CD4-positive, alpha-beta T cell treated with Interleukin-6 at 100 ng/mL for 8 hours (primary cell): ENCODE measurements at regions not wholly inside any gene's neighbourhood (a gene's known extent, or its start where the extent isn't known, plus 50 kb on each side); places are given as distances from the start of the nearest gene placed in this dataset.
"Not testable (repeated sequence)": the region's sequence is repeated elsewhere in the genome, so short reads cannot be mapped to it uniquely, and the experiment has no call there.

ENCODE experiments used
- DNase-seq: peaks from one replicate; pipeline ENCODE4 v3.0.0-alpha.2; 2020; ENCODE audit warnings: mixed read lengths, low spot score

DNA sequence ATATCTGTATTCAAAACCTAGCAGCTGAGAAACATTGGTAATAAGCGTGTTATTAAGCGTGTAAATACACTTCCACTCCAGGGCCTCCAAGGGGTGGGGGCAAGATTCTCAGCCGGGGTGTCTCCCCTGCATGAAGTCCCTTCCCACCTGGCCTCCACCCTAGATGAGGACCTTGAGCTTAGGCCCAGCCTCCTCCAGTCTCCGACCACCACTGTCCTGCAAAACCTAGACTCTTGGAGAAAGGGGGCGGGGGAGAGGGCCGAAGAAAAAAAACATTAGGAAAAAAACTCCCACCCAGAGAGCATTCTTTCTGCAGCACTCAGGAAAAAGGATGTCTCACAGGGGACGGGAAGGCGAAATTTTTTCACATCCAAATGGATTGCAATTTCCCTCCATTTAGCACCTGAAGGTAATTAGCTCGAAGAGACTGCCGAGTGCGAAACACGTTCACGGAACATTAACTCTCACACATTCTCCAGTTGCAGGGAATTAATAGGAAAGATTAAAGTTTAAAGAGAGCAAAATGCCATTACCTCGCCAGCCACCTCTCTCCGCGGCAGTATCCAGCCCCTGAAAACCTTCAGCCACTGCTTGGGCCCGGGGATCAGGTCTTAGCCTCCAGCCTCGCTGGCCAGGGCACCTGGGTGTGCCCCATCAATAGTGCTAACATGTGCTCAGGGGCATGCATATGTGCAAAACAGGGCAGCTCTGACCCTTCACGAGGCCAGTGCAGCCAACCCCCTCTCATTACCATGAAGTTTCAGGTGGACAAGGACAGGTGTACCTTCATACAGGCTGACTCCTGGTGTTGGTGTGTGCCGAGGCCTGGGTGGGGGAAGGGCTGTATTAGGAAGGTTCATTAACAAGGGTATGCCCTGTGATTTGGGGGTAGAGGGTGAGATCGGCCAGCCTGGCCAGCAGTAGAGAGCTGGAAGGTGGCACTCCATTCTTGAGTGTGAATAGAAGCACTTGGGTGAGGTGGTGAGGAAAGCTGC lies 77.2 kb downstream of the HIF1AN start:
- no peak for DNase-seq

- no peak for DNase-seq
These were observed 78.1 kb downstream of the HIF1AN start for GRCh38 chr10:100613846-100614245.

GRCh38 chr10:100614429-100615095 lies 78.8 kb downstream of the HIF1AN start:
- DNase-seq, result no peak

GRCh38 chr10:100615241-100615640 lies 79.5 kb downstream of the HIF1AN start:
- no peak for DNase-seq

DNA sequence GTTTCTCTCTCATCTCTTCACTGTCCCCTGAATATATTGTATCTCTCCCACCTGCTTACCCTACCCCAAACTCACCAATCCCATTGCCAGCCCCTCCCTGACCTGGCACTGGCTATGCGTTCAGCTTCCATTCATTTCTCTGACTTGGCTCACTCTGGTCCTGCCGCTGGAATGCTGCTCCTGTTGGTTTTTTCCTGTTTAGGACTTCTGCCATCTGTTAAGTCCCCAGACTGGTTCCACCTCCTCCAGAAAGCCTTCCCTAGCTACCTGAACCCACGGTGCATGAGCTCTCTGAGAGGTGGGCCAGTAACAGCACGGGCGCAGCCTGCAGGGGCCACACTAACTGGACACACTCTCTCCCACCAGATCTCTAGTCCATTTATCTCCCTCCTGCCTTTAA lies 80.2 kb downstream of the HIF1AN start:
- no peak for DNase-seq

DNA sequence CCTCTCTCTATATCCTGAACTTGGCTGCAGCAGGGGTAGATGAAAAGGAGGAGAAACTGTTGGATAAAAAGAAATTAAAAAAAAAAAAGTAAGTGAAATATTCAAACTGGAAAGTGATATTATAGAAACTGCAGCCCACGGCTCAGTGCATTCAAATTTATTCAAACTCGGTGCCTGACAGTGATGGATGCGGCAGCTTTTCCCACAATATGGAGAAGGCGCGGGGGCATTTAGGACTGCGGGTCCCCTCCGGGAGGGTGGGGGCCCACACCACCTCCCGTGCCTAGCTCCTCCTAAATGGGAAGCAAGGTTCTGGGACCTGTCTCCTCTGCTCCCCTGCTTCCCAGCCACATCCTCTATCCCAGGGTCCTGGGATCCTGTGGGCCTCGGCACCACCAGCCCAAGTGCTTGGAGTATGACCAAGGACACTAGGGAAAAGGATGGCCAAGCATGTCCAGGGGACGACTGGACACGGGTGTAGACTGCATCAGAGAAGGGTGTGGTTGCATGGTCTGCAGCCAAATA lies 82.4 kb downstream of the HIF1AN start:
- no peak for DNase-seq

- DNase-seq, result no peak
These were observed 83.0 kb downstream of the HIF1AN start for GRCh38 chr10:100618632-100619255.

DNA sequence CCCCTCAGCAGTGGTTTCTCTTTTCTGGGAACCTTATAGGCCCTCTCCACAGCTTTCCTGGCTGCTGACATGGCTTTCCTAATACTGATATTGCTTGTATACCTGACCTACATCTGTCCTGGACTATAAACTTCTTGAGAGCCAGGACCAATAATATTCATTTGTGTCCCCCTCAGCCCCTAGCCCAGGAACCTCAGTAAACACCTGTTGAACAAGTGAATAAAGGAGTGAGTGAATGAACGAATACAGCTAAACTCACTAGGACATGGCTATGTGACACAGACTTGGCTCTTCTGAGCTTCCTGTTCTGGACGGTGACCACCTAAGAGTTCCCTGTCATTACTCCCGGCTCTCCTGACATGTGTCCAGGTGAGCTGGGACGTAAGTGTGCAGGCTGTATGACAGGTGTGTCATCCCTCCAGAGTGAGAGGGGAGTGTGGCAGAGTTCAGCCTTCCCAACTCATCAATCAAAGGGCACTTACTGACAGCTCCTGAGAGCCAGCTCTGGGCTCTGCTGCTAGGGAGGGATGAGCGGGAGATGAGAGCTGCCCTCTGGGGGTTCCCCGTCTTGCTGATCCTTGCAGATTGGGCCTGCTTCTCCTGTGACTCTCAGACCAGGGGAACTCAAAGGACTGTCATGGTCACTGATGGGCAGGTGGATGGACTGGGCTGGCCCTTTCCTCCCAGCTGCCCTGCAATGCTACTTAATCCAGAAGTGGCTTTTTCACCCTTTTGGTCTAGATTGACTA lies 84.5 kb downstream of the HIF1AN start:
- DNase-seq, result no peak

DNA sequence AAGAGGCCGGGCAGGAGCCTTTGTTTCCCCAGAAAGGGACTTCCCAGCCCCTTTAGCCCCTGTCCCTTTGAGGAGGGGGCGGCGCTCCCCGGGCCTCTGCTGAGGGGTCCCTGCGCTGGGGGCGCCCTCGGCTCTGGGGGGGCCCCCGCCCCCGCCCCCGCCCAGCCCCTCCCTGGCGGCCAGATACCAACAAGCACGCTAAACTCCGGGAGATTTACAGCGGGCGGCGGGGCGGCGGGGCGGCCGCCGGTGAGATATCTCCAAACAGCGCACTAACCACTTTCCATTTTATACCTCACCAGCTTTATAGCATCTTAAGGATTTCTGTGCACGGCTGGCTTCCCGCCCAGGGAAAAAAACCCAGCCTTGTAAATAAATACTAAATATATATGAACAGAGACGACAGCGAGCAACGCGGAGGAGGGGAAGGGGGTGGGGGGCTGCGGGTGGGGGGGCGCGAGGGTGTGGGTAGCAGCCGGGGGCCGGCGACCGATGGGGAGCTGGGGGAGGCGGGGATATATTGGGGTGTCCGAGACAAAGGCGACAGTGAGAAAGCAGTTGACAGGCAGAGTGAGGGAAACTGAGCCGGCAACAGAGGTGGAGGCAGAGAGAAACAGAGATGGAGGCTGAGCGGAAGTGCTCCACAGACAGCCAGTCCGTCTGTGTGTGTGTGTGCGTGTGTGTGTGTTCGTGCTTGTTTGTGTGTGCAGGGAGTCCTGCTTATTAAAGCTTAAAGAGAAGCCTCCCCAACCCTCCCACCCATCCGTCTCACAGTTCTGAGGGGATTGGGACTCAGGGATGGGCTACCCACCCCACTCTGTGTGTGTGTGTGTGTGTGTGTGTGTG lies 85.8 kb downstream of the HIF1AN start:
- DNase-seq, result peak; percentile 9

DNA sequence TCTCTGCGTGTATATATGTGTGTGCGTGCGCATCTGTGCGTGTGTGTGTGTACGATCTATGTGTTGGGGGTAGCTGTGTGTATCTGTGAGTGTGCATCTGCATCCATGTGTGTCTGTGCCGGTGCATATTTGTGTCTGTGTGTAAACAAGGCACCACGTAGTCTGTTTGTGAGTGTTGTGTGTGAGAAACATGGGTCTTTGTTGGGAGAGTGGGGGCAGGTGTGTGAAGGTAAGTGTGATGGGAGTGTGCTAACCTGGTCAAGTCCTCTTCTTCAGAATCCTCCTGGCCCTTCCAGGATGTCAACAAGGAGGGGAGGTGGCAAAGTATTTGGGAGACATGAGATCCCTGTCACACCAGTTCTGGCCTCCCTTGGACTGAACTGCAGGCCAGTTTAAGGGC lies 87.2 kb downstream of the HIF1AN start:
- no peak for DNase-seq

- no peak for DNase-seq
These were observed 87.9 kb downstream of the HIF1AN start for GRCh38 chr10:100623521-100624230.

DNA sequence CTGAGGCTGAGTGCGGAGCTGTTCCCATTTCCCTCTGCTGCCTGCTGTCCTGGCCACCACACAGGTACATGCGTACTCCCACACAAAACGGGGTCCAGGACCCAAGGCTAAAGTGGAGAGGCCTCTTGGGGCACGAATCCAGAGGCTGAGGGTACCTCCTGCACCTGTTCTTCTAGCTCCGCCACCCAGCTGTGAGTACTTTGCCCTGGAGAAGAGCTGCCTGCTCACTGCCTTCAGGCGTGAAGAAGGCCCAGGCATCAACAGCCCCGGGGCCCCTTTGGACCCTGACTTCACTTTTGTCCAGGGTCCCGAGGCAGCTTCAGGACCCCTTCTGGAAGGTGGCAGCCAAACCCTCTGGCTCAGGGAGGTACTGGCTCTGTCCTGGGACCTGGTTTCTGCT lies 88.6 kb downstream of the HIF1AN start:
- no peak for DNase-seq

- no peak for DNase-seq
These were observed 90.1 kb downstream of the HIF1AN start for GRCh38 chr10:100625816-100626215.

GRCh38 chr10:100628061-100628460 lies 92.3 kb downstream of the HIF1AN start:
- no peak for DNase-seq

DNA sequence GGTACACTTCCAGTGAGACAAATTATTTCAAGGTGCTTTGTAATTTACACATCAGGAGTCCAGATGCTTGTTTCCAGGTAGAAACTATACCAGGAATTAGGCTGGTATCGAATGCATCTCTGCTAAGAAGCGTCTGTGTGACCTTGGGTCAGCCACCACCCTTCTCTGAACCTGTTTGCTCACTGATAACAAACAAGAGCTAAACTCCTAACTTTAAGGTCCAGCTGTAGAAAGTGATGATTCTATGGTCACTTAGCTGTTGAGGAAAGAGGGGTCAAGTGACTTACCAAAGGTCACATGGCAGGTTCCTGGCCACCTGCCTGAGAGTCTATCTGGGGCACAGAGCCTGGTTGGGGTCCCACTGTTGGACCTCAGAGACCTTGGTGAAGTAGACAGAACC lies 95.4 kb downstream of the HIF1AN start:
- DNase-seq, result no peak

- no peak for DNase-seq
These were observed 96.3 kb downstream of the HIF1AN start for GRCh38 chr10:100632027-100632426.

- DNase-seq, result no peak
These were observed 98.3 kb downstream of the HIF1AN start for GRCh38 chr10:100634034-100634433.

- DNase-seq, result no peak
These were observed 101.3 kb downstream of the HIF1AN start for GRCh38 chr10:100636848-100637553.

DNA sequence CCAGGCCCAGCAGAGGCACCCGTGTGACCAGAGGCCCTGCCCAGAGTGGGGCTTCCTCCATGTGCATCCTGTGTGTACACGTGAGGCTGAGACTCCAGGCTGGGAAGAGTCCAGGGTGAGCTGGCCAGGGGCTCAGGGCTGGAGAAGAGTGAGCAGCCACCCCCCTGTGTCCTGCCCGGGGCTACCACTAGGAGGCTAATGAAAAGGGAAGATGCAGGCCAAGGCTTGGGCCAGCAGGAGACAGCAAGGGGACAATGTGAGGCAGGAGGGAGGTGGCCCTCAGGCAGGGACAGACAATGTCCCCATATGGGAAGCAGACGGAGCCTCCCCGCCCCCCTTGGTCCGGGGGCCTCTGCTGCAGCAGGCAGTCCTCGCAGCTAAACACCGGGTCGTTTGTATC lies 102.0 kb downstream of the HIF1AN start:
- no peak for DNase-seq

- not testable (repeated sequence) for DNase-seq
These were observed 103.2 kb downstream of the HIF1AN start for GRCh38 chr10:100638969-100639368.
